Gastroesophageal sphincter (tissue), 4 donors: ENCODE measurements at regions not wholly inside any gene's neighbourhood (a gene's known extent, or its start where the extent isn't known, plus 50 kb on each side); places are given as distances from the start of the nearest gene placed in this dataset.

Experiments used
- ATAC-seq: fragments of 150-250 bp; one replicate; pipeline ENCODE4 v1.9.1; 2016; ENCODE audit warnings: mild to moderate bottlenecking, moderate library complexity
- H3K27ac ChIP-seq, 4 donors: fragments of 200-600 bp; sonication (generic) in 3 of 4; 1 replicate in 3 of 4; 2 replicates in 1 of 4; pipeline ENCODE4 v1.5.1; 2016 to 2019
- H3K27me3 ChIP-seq: fragments of 200-600 bp; sonication (generic); one replicate; pipeline ENCODE4 v1.5.1; 2019
- H3K36me3 ChIP-seq, 2 donors: fragments of 200-600 bp; sonication (generic); one replicate each; pipeline ENCODE4 v1.5.1; 2019; ENCODE audit warnings: control low read depth in 1 of 2
- H3K4me1 ChIP-seq, 3 donors: fragments of 200-600 bp; sonication (generic); 1 replicate in 2 of 3; 2 replicates in 1 of 3; pipeline ENCODE4 v1.5.1; 2016 to 2019; ENCODE audit warnings: control low read depth in 2 of 3
- H3K4me3 ChIP-seq, 2 donors: fragments of 200-600 bp; sonication (generic); one replicate each; pipeline ENCODE4 v1.5.1; 2019; ENCODE audit warnings: mild to moderate bottlenecking in 1 of 2, moderate library complexity in 1 of 2
- H3K9me3 ChIP-seq, 3 donors: fragments of 200-600 bp; sonication (generic); one replicate each; pipeline ENCODE4 v1.5.1; 2017 to 2019; ENCODE audit warnings: control low read depth in 2 of 3
- EP300 ChIP-seq: sonication (generic); formaldehyde crosslinking; IDR thresholded peaks from one replicate; pipeline ENCODE4 v1.6.1; 2017; ENCODE audit warnings: antibody characterized with exemption, mild to moderate bottlenecking
- POLR2A ChIP-seq, 2 donors: fragments of 450-650 bp; IDR thresholded peaks; one replicate each; pipeline ENCODE4 v1.6.1; 2017; ENCODE audit warnings: antibody characterized with exemption in 2 of 2, mild to moderate bottlenecking in 2 of 2, moderate library complexity in 1 of 2
- POLR2AphosphoS5 ChIP-seq: sonication (generic); formaldehyde crosslinking; IDR thresholded peaks from one replicate; pipeline ENCODE4 v1.6.1; 2017; ENCODE audit warnings: antibody characterized with exemption
- WGBS, 2 donors: methylation state at CpG; one replicate each; pipeline ENCODE4 v1.1.5; 2018; ENCODE audit warnings: low coverage in 1 of 2; 5-methylcytosine and 5-hydroxymethylcytosine counted together
- TF ChIP-seq, protein P1 (sequence below), 4 experiments: fragments of 200-600 bp in 2 of 4; fragments of 450-650 bp in 2 of 4; sonication (generic) in 1 of 4; IDR thresholded peaks; one replicate each; pipeline ENCODE4 v1.5.1; 2017 to 2019; ENCODE audit warnings: antibody characterized with exemption in 4 of 4, mild to moderate bottlenecking in 2 of 4, moderate library complexity in 2 of 4

DNA sequence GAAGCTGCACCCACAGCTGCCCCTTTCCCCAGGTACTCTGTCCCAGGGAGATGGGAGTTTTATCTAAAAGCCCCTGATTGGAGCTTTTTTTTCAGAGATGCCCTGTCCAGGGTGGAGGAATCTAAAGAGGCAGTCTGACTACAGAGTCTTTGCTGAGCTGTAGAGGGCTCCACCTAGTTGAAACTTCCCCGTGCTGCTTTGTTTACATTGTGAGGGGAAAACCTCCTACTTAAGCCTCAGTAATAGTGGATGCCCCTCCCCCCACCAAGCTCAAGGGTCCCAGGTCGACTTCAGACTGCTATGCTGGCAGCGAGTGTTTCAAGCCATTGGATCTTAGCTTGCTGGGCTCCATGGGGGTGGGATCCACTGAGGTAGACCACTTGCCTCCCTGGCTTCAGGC is 470.1 kb upstream of the LARGE1 start:
- no peaks in the 10 kb centered on the region for H3K36me3 ChIP-seq
- no peak for TF ChIP-seq POLR2A (IDR thresholded peaks at IDR 0.05)
- TF ChIP-seq, protein P1, sequence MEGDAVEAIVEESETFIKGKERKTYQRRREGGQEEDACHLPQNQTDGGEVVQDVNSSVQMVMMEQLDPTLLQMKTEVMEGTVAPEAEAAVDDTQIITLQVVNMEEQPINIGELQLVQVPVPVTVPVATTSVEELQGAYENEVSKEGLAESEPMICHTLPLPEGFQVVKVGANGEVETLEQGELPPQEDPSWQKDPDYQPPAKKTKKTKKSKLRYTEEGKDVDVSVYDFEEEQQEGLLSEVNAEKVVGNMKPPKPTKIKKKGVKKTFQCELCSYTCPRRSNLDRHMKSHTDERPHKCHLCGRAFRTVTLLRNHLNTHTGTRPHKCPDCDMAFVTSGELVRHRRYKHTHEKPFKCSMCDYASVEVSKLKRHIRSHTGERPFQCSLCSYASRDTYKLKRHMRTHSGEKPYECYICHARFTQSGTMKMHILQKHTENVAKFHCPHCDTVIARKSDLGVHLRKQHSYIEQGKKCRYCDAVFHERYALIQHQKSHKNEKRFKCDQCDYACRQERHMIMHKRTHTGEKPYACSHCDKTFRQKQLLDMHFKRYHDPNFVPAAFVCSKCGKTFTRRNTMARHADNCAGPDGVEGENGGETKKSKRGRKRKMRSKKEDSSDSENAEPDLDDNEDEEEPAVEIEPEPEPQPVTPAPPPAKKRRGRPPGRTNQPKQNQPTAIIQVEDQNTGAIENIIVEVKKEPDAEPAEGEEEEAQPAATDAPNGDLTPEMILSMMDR (IDR thresholded peaks at IDR 0.05), result no peak
- TF ChIP-seq POLR2AphosphoS5, result no peak
- TF ChIP-seq EP300, result no peak
- WGBS, 2 donors, result 100% methylated on average over 1 of the region's 3 CpGs; no CpG with 5 or more reads in 1 of the 2 donors

DNA sequence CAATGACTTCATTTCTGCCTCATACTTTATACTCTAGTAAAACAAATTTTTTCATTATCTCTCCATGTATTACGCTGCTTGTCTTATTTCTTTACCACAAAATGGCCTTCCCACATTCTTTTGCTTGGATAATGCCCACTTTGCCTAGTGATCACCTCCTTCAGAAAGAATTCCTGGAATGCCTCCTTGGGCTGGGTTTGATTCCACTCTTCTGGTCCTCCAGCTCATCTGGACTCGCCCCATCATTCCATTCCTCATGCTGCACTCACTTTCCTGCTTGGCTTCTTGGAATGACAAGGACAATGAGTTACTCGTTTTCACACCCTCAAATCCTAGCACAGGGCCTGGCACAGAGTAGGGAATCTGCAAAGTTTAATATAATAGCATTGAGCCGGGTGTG is 475.1 kb upstream of the LARGE1 start:
- no peaks in the 10 kb centered on the region for H3K4me1 ChIP-seq
- WGBS, 2 donors, result 59 to 100% methylated on average over 1 to 3 of the region's 4 CpGs
- H3K4me3 ChIP-seq, result no peak overlapping the region
- no peak for ATAC-seq
- TF ChIP-seq, protein P1 (IDR thresholded peaks at IDR 0.05), result no peak
- no peak for TF ChIP-seq POLR2A (IDR thresholded peaks at IDR 0.05)
- no peak for TF ChIP-seq POLR2AphosphoS5
- TF ChIP-seq EP300, result no peak
- peaks cover 0 to 4% (median 0%) of the 10 kb centered on the region in 3 donors for H3K9me3 ChIP-seq
- no peak overlapping the region for H3K27ac ChIP-seq
- no peaks in the 10 kb centered on the region for H3K36me3 ChIP-seq
- no peaks in the 10 kb centered on the region for H3K27me3 ChIP-seq

More for the DNA sequence above, 470.1 kb upstream of the LARGE1 start:
- no peaks in the 10 kb centered on the region for H3K4me1 ChIP-seq
- no peak for ATAC-seq
- H3K27ac ChIP-seq, result no peak overlapping the region
- no peaks in the 10 kb centered on the region for H3K27me3 ChIP-seq
- peaks cover 0 to 28% (median 0%) of the 10 kb centered on the region in 3 donors for H3K9me3 ChIP-seq
- H3K4me3 ChIP-seq, result no peak overlapping the region

DNA sequence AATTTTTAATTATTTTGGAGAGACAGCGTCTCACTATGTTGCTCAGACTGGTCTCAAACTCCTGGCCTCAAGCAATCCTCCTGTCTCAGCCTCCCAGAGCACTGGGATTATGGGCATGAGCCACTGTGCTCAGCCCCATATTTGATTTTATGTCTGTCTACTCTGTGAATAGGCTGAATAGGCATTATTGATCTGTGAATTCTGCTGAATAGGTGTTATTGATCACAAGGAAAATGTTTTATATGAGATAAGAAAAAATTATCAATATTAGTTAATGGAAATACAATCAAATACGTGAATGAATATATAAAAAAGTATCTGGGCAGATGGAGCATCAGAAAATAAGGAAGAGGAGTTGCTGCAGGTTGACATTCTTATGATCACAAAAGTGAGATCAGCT is 483.4 kb upstream of the LARGE1 start:
- no peaks in the 10 kb centered on the region for H3K4me1 ChIP-seq
- no peaks in the 10 kb centered on the region for H3K36me3 ChIP-seq
- H3K27ac ChIP-seq, result no peak overlapping the region
- H3K4me3 ChIP-seq, result no peak overlapping the region
- peaks cover 3% of the 10 kb centered on the region for H3K27me3 ChIP-seq
- 61% methylated on average over 2 of the region's 2 CpGs for WGBS, 2 donors
- TF ChIP-seq, protein P1 (IDR thresholded peaks at IDR 0.05), result no peak
- TF ChIP-seq POLR2AphosphoS5, result no peak
- TF ChIP-seq POLR2A (IDR thresholded peaks at IDR 0.05), result no peak
- TF ChIP-seq EP300, result no peak
- ATAC-seq, result no peak
- H3K9me3 ChIP-seq, result no peaks in the 10 kb centered on the region

DNA sequence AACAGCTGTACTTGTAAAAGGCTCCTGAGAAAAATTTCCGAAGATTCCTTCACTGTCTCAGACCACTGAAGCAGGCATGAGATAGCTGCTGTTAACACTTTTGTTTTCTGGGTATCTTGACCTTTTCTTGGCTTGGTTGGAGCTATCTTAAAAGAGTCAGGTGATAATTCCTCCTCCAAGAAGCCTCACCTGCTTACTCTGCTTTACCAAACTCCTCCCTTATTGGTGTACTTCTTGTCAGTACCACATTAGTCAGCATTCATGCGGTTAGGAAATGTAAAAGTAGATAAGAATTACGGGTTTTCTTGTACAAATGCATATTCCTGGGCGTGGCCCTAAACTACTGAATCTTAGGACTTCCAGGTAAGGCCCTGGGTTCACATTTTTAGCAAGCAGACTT is 489.8 kb upstream of the LARGE1 start:
- H3K36me3 ChIP-seq, result no peaks in the 10 kb centered on the region
- peaks cover 3% of the 10 kb centered on the region for H3K27me3 ChIP-seq
- H3K9me3 ChIP-seq, result no peaks in the 10 kb centered on the region
- no peak overlapping the region for H3K27ac ChIP-seq
- H3K4me3 ChIP-seq, result no peak overlapping the region
- H3K4me1 ChIP-seq, result no peaks in the 10 kb centered on the region
- ATAC-seq, result no peak
- 49 to 63% methylated on average over 3 to 4 of the region's 4 CpGs for WGBS, 2 donors
- TF ChIP-seq POLR2AphosphoS5 (no peak), EP300 (no peak), POLR2A (IDR thresholded peaks at IDR 0.05) (no peak)
- TF ChIP-seq, protein P1 (IDR thresholded peaks at IDR 0.05), result no peak

DNA sequence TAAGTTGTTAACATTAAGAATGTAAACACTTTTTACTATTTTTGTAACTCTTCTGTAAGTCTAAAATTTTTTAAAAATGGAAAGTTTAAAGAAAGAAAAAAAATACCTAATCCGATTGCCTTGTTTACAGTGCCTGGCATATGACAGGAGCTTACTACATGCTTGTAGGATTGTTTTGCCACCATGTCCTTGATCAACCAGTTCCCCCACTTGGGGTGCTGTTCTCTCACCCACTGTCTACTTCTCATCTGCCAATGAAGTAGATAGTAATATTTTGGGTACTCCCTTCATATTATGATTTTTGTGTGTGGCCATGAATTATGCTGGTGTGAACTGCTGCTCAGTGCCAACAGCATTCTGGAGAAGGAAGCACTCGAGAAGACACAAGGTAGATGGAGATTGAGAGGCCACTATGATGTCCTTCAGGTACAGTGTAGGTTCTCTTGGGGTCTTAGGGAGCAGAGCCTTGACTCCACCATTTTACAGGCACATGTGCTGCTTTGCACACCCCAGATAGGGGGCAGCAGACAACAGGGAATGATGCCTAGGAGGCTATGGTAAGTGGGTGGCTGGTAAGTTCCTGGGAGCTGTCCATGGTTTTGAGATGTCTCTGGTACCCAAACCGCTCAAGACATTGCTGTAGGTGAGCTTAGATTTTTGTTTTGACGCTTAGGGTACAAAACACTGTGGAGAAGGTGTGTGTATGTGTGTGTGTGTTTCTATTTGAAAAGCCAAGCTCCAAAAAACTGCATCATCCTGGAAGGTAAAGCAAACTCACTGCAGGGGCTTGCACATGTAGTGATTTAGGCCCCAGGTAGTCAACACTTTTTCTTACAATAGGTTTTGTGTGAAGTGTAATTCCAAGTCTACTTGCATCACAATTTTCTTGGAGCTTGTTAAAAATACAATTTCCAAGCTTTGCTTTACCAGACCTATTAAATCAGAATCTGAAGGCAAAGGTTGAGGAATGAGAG is 494.5 kb upstream of the LARGE1 start:
- 32 to 40% methylated on average over 3 to 4 of the region's 4 CpGs for WGBS, 2 donors
- Histone ChIP-seq H3K36me3 (no peaks in the 10 kb centered on the region), H3K4me1 (no peaks in the 10 kb centered on the region), H3K27me3 (no peaks in the 10 kb centered on the region), H3K27ac (no peak overlapping the region), H3K9me3 (no peaks in the 10 kb centered on the region), H3K4me3 (no peak overlapping the region)
- TF ChIP-seq, protein P1 (IDR thresholded peaks at IDR 0.05), result no peak
- no peak for TF ChIP-seq POLR2A (IDR thresholded peaks at IDR 0.05)
- no peak for TF ChIP-seq EP300
- TF ChIP-seq POLR2AphosphoS5, result no peak
- no peak for ATAC-seq
